ENCODE measurements at regions not wholly inside any gene's neighbourhood (a gene's known extent, or its start where the extent isn't known, plus 50 kb on each side); places are given as distances from the start of the nearest gene placed in this dataset.

- TF ChIP-seq CTCF (IDR thresholded peaks at IDR 0.05): no peak
- no peak for TF ChIP-seq POLR2AphosphoS5 (IDR thresholded peaks at IDR 0.05)
- TF ChIP-seq POLR2A (IDR thresholded peaks at IDR 0.05): no peak
- no peak for TF ChIP-seq EP300 (IDR thresholded peaks at IDR 0.05)
Measured at GRCh38 chr4:82256718-82257117, 117.1 kb downstream of the HNRNPD start.
